ENCODE measurements at regions not wholly inside any gene's neighbourhood (a gene's known extent, or its start where the extent isn't known, plus 50 kb on each side); places are given as distances from the start of the nearest gene placed in this dataset.

DNA sequence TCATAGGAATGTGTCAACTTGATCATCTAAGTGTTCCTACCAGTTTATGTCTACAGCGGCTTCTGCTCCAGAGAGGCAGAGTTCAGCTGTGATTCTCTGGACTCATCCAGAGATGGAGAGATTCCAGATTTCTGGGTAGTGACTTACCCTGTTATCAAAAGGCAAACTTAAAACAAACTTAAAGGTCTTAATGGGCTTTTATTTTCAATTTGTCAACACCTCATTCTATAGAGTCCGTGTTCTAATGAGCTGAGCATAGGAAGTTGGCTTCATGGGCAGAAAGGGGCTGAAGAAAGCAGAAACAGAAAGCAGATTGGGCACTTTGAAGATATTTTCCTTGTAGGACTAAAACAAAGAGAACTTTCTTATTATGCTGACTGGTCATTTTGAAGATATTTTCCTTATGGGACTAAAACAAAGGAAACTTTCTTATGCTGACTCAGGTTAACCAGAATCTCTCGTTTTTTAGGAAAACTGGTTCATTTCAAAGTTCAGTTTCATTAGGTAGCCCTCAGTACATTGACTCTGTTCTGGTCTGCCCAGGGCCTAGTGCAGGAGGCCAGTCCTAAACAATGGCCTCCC, 185.1 kb downstream of the CDH26 start:
- Histone ChIP-seq H3K27ac (ENCODE audit: low read depth, low read length) (no peak overlapping the region), H3K9ac (ENCODE audit: low read length) (no peak overlapping the region), H3K4me1 (ENCODE audit: control insufficient read depth in 1 of 2, insufficient read depth in 2 of 2, low read length in 2 of 2) (no peaks in the 10 kb centered on the region), H2BK5ac (ENCODE audit: low read depth, low read length, poor library complexity) (no peak overlapping the region), H2BK120ac (ENCODE audit: insufficient read depth, low read length, poor library complexity) (no peak overlapping the region), H2AK5ac (ENCODE audit: low read length) (no peak overlapping the region), H3K23ac (ENCODE audit: low read length) (no peak overlapping the region), H3K9me3 (ENCODE audit: insufficient read depth, low read depth, low read length) (no peaks in the 10 kb centered on the region), H4K91ac (ENCODE audit: low read depth, low read length) (no peak overlapping the region), H4K8ac (ENCODE audit: low read depth, low read length) (no peak overlapping the region), H2AFZ (ENCODE audit: insufficient read depth, low read length, poor library complexity) (no peak overlapping the region), H3K18ac (ENCODE audit: low read length) (no peak overlapping the region), H3K79me1 (ENCODE audit: low read length) (no peaks in the 10 kb centered on the region), H3K4me2 (ENCODE audit: low read length) (no peak overlapping the region), H3K4ac (ENCODE audit: low read depth, low read length) (no peak overlapping the region), H3K4me3 (ENCODE audit: low read depth, low read length) (no peak overlapping the region), H4K12ac (ENCODE audit: low read depth, low read length) (no peak overlapping the region), H2BK12ac (ENCODE audit: low read length) (no peak overlapping the region), H3K79me2 (ENCODE audit: control insufficient read depth, insufficient read depth, low read length, poor library complexity) (no peaks in the 10 kb centered on the region), H3K27me3 (ENCODE audit: insufficient read depth, low read length) (no peaks in the 10 kb centered on the region), H3K36me3 (ENCODE audit: control insufficient read depth in 1 of 2, insufficient read depth in 2 of 2, low read length in 2 of 2) (no peaks in the 10 kb centered on the region), H3K14ac (ENCODE audit: low read length) (no peak overlapping the region)
- no peak for DNase-seq
- no CpG with 5 or more reads among the region's 3 CpGs for WGBS (ENCODE audit: extremely low coverage, insufficient coverage, insufficient read length)

DNA sequence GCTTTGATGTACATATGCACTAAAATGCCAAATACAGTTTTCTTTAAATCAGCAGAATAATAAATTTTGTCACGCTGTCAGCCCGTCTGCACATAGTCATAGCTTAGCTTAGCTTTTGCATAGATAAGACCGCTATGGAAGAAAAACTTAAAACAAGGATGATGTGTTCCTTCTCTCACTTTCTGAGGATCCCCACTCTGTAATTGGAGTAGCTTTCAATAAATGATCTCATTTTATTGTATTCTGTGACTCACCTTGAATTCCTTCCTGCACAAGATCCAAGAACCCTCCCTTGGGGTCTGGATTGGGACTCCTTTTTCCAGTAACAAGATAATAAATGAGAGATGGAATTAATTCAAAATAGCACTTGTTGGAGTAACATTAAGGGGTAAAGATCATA, 186.2 kb downstream of the CDH26 start:
- Histone ChIP-seq H2BK12ac (ENCODE audit: low read length) (no peak overlapping the region), H3K4ac (ENCODE audit: low read depth, low read length) (no peak overlapping the region), H2BK5ac (ENCODE audit: low read depth, low read length, poor library complexity) (no peak overlapping the region), H3K9me3 (ENCODE audit: insufficient read depth, low read depth, low read length) (no peaks in the 10 kb centered on the region), H3K4me1 (ENCODE audit: control insufficient read depth in 1 of 2, insufficient read depth in 2 of 2, low read length in 2 of 2) (peaks cover 0 to 2% of the 10 kb centered on the region in 2 experiments), H3K14ac (ENCODE audit: low read length) (no peak overlapping the region), H3K23ac (ENCODE audit: low read length) (no peak overlapping the region), H3K79me1 (ENCODE audit: low read length) (no peaks in the 10 kb centered on the region), H4K8ac (ENCODE audit: low read depth, low read length) (no peak overlapping the region), H3K4me3 (ENCODE audit: low read depth, low read length) (no peak overlapping the region), H3K18ac (ENCODE audit: low read length) (no peak overlapping the region), H3K27me3 (ENCODE audit: insufficient read depth, low read length) (no peaks in the 10 kb centered on the region), H3K9ac (ENCODE audit: low read length) (no peak overlapping the region), H3K4me2 (ENCODE audit: low read length) (no peak overlapping the region), H4K91ac (ENCODE audit: low read depth, low read length) (no peak overlapping the region), H3K27ac (ENCODE audit: low read depth, low read length) (no peak overlapping the region), H3K79me2 (ENCODE audit: control insufficient read depth, insufficient read depth, low read length, poor library complexity) (no peaks in the 10 kb centered on the region), H3K36me3 (ENCODE audit: control insufficient read depth in 1 of 2, insufficient read depth in 2 of 2, low read length in 2 of 2) (no peaks in the 10 kb centered on the region), H2BK120ac (ENCODE audit: insufficient read depth, low read length, poor library complexity) (no peak overlapping the region), H2AFZ (ENCODE audit: insufficient read depth, low read length, poor library complexity) (no peak overlapping the region), H4K12ac (ENCODE audit: low read depth, low read length) (no peak overlapping the region), H2AK5ac (ENCODE audit: low read length) (no peak overlapping the region)
- WGBS (ENCODE audit: extremely low coverage, insufficient coverage, insufficient read length) = no CpG with 5 or more reads among the region's 3 CpGs
- DNase-seq = no peak

DNA sequence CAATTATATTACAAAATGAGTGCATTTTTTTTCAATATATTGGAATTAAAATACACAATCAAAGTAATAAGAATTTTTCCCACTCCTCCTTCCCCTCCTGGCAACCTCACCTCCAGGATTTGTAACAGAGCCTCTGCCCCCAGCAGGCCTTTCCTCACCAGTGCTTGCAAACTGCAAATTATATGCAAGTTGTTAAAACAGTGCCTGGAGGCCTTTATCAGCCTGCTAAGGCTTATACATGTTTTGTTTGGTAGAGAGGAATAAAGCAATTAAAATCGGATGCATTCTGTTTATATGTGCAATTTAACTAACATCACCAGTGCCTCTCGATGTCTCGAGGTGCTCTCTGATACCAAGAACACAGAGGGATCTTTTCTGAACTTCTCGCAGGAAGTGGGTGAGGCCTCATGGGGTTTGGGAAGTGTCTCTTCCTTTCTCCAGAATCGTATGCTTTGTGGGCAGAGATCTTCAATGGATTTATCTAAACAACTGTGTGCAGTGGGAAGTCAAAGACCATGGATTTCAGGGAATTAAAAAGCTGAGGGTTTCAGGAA, 186.8 kb downstream of the CDH26 start:
- WGBS (ENCODE audit: extremely low coverage, insufficient coverage, insufficient read length) = no CpG with 5 or more reads among the region's 5 CpGs
- no peak for DNase-seq
- peaks cover 0 to 2% of the 10 kb centered on the region in 2 experiments for H3K4me1 ChIP-seq (ENCODE audit: control insufficient read depth in 1 of 2, insufficient read depth in 2 of 2, low read length in 2 of 2)

DNA sequence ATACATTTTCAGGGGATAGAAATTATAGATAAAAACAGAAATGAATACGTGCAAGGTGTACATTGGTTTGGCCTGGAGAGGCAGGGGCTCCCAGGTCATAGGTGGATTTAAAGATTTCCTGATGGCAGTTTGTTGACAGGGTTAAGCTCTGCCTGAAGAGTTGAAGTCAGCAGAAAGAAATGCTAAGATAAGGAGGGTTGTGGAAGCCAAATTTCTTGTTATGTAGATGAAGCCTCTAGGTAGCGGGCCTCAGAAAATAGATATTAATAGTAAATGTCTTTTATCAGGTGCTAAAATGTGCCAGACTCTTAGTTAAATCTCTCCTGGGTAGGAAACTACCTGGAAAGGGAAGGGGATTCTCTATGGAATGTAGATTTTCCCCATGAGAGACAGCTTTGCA, 188.8 kb downstream of the CDH26 start:
- H3K14ac ChIP-seq (ENCODE audit: low read length) = no peak overlapping the region
- H3K79me2 ChIP-seq (ENCODE audit: control insufficient read depth, insufficient read depth, low read length, poor library complexity) = no peaks in the 10 kb centered on the region
- DNase-seq = no peak
- H2AK5ac ChIP-seq (ENCODE audit: low read length) = no peak overlapping the region
- H3K18ac ChIP-seq (ENCODE audit: low read length) = no peak overlapping the region
- no peak overlapping the region for H4K8ac ChIP-seq (ENCODE audit: low read depth, low read length)
- no peak overlapping the region for H3K27ac ChIP-seq (ENCODE audit: low read depth, low read length)
- H3K23ac ChIP-seq (ENCODE audit: low read length) = no peak overlapping the region
- no peak overlapping the region for H2BK12ac ChIP-seq (ENCODE audit: low read length)
- H3K4me1 ChIP-seq (ENCODE audit: control insufficient read depth in 1 of 2, insufficient read depth in 2 of 2, low read length in 2 of 2) = peaks cover 0 to 2% of the 10 kb centered on the region in 2 experiments
- no peak overlapping the region for H3K4me3 ChIP-seq (ENCODE audit: low read depth, low read length)
- H4K12ac ChIP-seq (ENCODE audit: low read depth, low read length) = no peak overlapping the region
- no peak overlapping the region for H3K4ac ChIP-seq (ENCODE audit: low read depth, low read length)
- H3K9me3 ChIP-seq (ENCODE audit: insufficient read depth, low read depth, low read length) = no peaks in the 10 kb centered on the region
- H2BK120ac ChIP-seq (ENCODE audit: insufficient read depth, low read length, poor library complexity) = no peak overlapping the region
- no peak overlapping the region for H2AFZ ChIP-seq (ENCODE audit: insufficient read depth, low read length, poor library complexity)
- H3K4me2 ChIP-seq (ENCODE audit: low read length) = no peak overlapping the region
- no peak overlapping the region for H3K9ac ChIP-seq (ENCODE audit: low read length)
- WGBS (ENCODE audit: extremely low coverage, insufficient coverage, insufficient read length) = no CpG with 5 or more reads among the region's 2 CpGs
- no peaks in the 10 kb centered on the region for H3K79me1 ChIP-seq (ENCODE audit: low read length)
- H3K36me3 ChIP-seq (ENCODE audit: control insufficient read depth in 1 of 2, insufficient read depth in 2 of 2, low read length in 2 of 2) = no peaks in the 10 kb centered on the region
- no peaks in the 10 kb centered on the region for H3K27me3 ChIP-seq (ENCODE audit: insufficient read depth, low read length)
- no peak overlapping the region for H4K91ac ChIP-seq (ENCODE audit: low read depth, low read length)
- no peak overlapping the region for H2BK5ac ChIP-seq (ENCODE audit: low read depth, low read length, poor library complexity)

More for the DNA sequence above, 186.8 kb downstream of the CDH26 start:
- H2BK120ac ChIP-seq (ENCODE audit: insufficient read depth, low read length, poor library complexity) = no peak overlapping the region
- H3K4ac ChIP-seq (ENCODE audit: low read depth, low read length) = no peak overlapping the region
- H3K79me1 ChIP-seq (ENCODE audit: low read length) = no peaks in the 10 kb centered on the region
- no peak overlapping the region for H3K18ac ChIP-seq (ENCODE audit: low read length)
- H3K23ac ChIP-seq (ENCODE audit: low read length) = no peak overlapping the region
- no peak overlapping the region for H3K9ac ChIP-seq (ENCODE audit: low read length)
- no peak overlapping the region for H2AK5ac ChIP-seq (ENCODE audit: low read length)
- H3K4me3 ChIP-seq (ENCODE audit: low read depth, low read length) = no peak overlapping the region
- H2BK12ac ChIP-seq (ENCODE audit: low read length) = no peak overlapping the region
- H4K12ac ChIP-seq (ENCODE audit: low read depth, low read length) = no peak overlapping the region
- no peaks in the 10 kb centered on the region for H3K27me3 ChIP-seq (ENCODE audit: insufficient read depth, low read length)
- no peak overlapping the region for H3K4me2 ChIP-seq (ENCODE audit: low read length)
- no peak overlapping the region for H4K8ac ChIP-seq (ENCODE audit: low read depth, low read length)
- H2BK5ac ChIP-seq (ENCODE audit: low read depth, low read length, poor library complexity) = no peak overlapping the region
- no peaks in the 10 kb centered on the region for H3K36me3 ChIP-seq (ENCODE audit: control insufficient read depth in 1 of 2, insufficient read depth in 2 of 2, low read length in 2 of 2)
- no peak overlapping the region for H2AFZ ChIP-seq (ENCODE audit: insufficient read depth, low read length, poor library complexity)
- H4K91ac ChIP-seq (ENCODE audit: low read depth, low read length) = no peak overlapping the region
- H3K79me2 ChIP-seq (ENCODE audit: control insufficient read depth, insufficient read depth, low read length, poor library complexity) = no peaks in the 10 kb centered on the region
- H3K9me3 ChIP-seq (ENCODE audit: insufficient read depth, low read depth, low read length) = no peaks in the 10 kb centered on the region
- H3K14ac ChIP-seq (ENCODE audit: low read length) = no peak overlapping the region
- no peak overlapping the region for H3K27ac ChIP-seq (ENCODE audit: low read depth, low read length)
